ENCODE measurements at regions not wholly inside any gene's neighbourhood (a gene's known extent, or its start where the extent isn't known, plus 50 kb on each side); places are given as distances from the start of the nearest gene placed in this dataset.

GRCh38 chr15:98315971-98316370, 332.4 kb upstream of the IGF1R start:
- TF ChIP-seq EP300 (IDR thresholded peaks at IDR 0.05; ENCODE audit: low read depth) (no peak), CTCF (IDR thresholded peaks at IDR 0.05) (no peak), POLR2AphosphoS5 (IDR thresholded peaks at IDR 0.05) (no peak), POLR2A (IDR thresholded peaks at IDR 0.05) (no peak)
